ENCODE measurements at regions not wholly inside any gene's neighbourhood (a gene's known extent, or its start where the extent isn't known, plus 50 kb on each side); places are given as distances from the start of the nearest gene placed in this dataset.

DNA sequence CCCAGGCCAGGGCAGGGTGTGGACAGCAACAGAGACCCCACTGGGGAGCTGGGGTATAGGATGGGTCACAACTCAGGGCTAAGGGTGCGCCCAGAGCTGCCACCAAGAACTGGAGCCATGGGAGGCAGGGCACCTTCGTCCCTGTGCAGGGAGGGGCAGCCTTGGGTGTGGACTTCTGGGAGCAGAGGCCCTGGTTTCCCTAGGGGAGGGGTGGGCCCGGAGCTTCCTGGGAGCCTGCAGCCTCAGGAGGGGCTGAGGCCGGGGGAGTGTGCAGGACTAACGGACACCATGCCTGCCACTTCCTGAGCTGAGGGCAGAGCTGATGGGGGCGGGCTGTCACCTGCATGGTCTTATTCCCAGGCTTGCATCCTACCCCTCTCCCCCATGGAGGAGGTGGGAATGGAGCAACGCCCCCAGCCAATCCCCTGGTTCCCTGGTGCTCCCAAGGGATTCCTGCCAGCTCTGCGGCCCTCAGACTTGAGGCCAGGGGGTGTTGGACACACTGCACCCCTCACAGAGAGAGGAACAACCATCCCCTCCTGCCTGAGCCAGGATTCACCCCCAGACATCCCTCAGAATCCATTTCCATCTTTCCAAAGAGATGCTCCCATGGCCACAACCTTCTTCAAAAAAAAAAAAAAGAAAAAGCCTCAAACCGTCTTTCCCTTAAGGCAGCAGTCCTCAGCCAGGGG is 225.7 kb downstream of the CTTN start:
- no peak overlapping the region for H3K27ac ChIP-seq (ENCODE audit: low read depth, low read length)
- no peaks in the 10 kb centered on the region for H3K27me3 ChIP-seq (ENCODE audit: control insufficient read depth, insufficient read depth, low read length)
- CTCF ChIA-PET, result no interaction called here
- peaks cover 87% of the 10 kb centered on the region for H3K9me3 ChIP-seq (ENCODE audit: control insufficient read depth, insufficient read depth, low read length)
- POLR2A ChIA-PET, result no interaction called here
- no peak overlapping the region for H3K4me3 ChIP-seq (ENCODE audit: low read depth, low read length)
- DNase-seq (ENCODE audit: low read depth, low spot score), result no peak
- TF ChIP-seq, protein P1, sequence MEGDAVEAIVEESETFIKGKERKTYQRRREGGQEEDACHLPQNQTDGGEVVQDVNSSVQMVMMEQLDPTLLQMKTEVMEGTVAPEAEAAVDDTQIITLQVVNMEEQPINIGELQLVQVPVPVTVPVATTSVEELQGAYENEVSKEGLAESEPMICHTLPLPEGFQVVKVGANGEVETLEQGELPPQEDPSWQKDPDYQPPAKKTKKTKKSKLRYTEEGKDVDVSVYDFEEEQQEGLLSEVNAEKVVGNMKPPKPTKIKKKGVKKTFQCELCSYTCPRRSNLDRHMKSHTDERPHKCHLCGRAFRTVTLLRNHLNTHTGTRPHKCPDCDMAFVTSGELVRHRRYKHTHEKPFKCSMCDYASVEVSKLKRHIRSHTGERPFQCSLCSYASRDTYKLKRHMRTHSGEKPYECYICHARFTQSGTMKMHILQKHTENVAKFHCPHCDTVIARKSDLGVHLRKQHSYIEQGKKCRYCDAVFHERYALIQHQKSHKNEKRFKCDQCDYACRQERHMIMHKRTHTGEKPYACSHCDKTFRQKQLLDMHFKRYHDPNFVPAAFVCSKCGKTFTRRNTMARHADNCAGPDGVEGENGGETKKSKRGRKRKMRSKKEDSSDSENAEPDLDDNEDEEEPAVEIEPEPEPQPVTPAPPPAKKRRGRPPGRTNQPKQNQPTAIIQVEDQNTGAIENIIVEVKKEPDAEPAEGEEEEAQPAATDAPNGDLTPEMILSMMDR (IDR thresholded peaks at IDR 0.05; ENCODE audit: low read depth, low read length), result no peak

DNA sequence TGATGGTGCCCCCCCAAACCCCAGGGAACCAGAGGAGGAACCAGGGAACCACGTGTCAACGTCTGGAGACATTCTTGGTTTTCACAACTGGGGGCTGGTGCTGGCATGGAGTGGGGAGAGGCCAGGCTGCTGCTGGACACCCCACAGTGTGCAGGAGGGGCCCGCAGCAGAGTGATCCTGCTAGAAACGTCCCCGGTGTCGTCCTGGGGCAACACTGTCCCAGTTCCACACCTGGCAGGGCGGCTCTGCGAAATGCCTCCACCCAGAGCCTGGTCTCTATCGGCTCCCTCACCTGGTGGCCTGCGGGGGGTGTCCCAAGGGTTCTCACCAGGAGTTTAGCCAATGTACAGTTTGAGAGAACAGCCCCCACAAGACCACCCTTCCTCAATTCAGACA is 226.3 kb downstream of the CTTN start:
- H3K27me3 ChIP-seq (ENCODE audit: control insufficient read depth, insufficient read depth, low read length), result no peaks in the 10 kb centered on the region
- peaks cover 87% of the 10 kb centered on the region for H3K9me3 ChIP-seq (ENCODE audit: control insufficient read depth, insufficient read depth, low read length)
- no peak for DNase-seq (ENCODE audit: low read depth, low spot score)
- no peak overlapping the region for H3K4me3 ChIP-seq (ENCODE audit: low read depth, low read length)
- H3K27ac ChIP-seq (ENCODE audit: low read depth, low read length), result no peak overlapping the region
- ChIA-PET POLR2A (no interaction called here), CTCF (no interaction called here)
- TF ChIP-seq, protein P1 (IDR thresholded peaks at IDR 0.05; ENCODE audit: low read depth, low read length), result no peak

DNA sequence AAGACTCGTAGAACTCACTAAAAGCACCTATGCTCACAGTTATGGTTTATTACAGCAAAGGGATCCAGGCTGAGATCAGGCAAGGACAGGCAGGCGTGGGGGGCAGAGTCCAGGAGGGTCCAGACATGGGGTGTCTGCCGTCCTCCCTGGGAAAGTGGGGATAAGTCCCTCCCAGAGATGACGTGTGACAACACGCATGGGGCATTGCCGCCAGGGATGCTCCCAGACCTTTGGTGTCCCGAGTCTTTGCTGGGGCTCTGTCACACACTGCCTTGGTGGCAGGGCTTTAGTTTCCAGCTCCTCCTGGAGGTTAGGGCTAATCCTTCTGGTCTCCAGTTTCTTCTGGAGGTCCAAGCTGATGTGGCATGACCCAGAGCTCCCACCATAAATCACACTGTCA is 226.7 kb downstream of the CTTN start:
- CTCF ChIA-PET, result no interaction called here
- Histone ChIP-seq H3K27me3 (ENCODE audit: control insufficient read depth, insufficient read depth, low read length) (no peaks in the 10 kb centered on the region), H3K4me3 (ENCODE audit: low read depth, low read length) (no peak overlapping the region), H3K9me3 (ENCODE audit: control insufficient read depth, insufficient read depth, low read length) (peaks cover 88% of the 10 kb centered on the region), H3K27ac (ENCODE audit: low read depth, low read length) (no peak overlapping the region)
- TF ChIP-seq, protein P1 (IDR thresholded peaks at IDR 0.05; ENCODE audit: low read depth, low read length), result no peak
- DNase-seq (ENCODE audit: low read depth, low spot score), result no peak
- POLR2A ChIA-PET, result no interaction called here

DNA sequence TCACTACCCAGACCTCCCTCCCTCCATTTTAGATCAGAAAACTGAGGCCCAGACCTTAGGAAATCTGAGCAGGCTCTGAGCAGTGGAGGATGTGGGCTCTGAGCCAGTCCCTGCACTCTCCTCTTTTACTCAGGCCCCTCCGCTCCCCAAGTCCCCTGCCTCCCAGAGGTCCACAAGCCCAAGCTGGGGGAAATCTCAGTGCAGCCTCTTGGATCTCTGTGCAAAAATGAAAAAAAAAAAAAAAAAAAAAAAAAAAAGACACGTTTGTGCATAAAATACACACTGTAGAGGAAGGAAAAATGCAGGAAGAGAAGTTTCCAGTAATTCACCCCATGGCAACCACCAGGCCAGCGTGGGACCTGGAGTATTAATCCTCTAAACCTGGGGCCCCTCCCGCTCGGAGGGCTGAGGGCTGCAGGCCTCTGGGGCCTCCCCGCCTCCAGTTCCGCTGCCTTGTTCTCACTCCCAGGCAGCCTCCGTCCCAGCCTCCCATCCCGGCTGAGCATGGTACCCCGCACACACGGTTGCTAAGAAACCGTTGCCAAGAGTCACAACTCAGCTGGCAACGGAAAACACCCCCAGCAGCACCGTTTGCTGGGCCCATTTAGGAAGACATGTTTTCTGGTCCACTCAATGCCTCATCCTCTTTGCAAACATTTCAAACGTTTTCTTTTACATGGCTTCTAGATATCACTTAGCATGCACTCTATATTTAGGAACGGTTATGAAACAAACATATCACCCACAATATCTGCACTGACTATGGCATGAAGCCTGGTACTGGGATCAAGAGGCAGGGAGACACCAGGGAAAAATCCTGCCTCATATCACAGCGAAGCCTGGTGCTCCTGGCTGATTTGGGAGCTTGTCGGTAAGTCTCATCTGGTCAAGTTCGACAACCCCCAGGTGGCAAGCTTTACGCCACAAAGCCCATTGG is 227.5 kb downstream of the CTTN start:
- no peak overlapping the region for H3K4me3 ChIP-seq (ENCODE audit: low read depth, low read length)
- DNase-seq (ENCODE audit: low read depth, low spot score), result no peak
- H3K27ac ChIP-seq (ENCODE audit: low read depth, low read length), result no peak overlapping the region
- H3K27me3 ChIP-seq (ENCODE audit: control insufficient read depth, insufficient read depth, low read length), result no peaks in the 10 kb centered on the region
- ChIA-PET POLR2A (no interaction called here), CTCF (no interaction called here)
- peaks cover 87% of the 10 kb centered on the region for H3K9me3 ChIP-seq (ENCODE audit: control insufficient read depth, insufficient read depth, low read length)
- TF ChIP-seq, protein P1 (IDR thresholded peaks at IDR 0.05; ENCODE audit: low read depth, low read length), result no peak

DNA sequence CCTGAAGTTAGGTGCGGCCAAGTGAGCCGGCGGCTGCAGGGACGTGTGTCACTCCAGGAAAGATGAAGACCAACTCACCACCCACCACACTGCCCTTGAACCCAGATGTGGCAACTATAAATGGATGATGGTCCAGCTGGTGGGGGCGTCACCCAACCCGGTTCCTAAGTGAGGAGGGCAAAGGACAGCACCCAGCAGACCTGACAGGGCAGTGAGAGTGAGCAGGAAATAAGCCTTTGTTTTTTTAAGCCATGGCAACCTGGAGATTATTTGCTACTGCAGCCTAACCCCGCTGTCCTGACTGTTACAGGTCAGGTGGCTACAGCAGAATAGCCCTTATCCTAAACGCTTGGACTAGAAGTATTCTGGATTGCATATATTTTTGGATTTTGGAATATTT is 228.9 kb downstream of the CTTN start:
- CTCF ChIA-PET, result no interaction called here
- Histone ChIP-seq H3K4me3 (ENCODE audit: low read depth, low read length) (no peak overlapping the region), H3K27ac (ENCODE audit: low read depth, low read length) (no peak overlapping the region), H3K27me3 (ENCODE audit: control insufficient read depth, insufficient read depth, low read length) (no peaks in the 10 kb centered on the region), H3K9me3 (ENCODE audit: control insufficient read depth, insufficient read depth, low read length) (peaks cover 83% of the 10 kb centered on the region)
- TF ChIP-seq, protein P1 (IDR thresholded peaks at IDR 0.05; ENCODE audit: low read depth, low read length), result no peak
- POLR2A ChIA-PET, result no interaction called here
- no peak for DNase-seq (ENCODE audit: low read depth, low spot score)

Measured in AG04450 (cell line).